WTC11 (cell line): ENCODE measurements at regions not wholly inside any gene's neighbourhood (a gene's known extent, or its start where the extent isn't known, plus 50 kb on each side); places are given as distances from the start of the nearest gene placed in this dataset.

Experiments
- ATAC-seq: fragments of 200-7000 bp; cut with Tn5 transposase; 2 replicates; pipeline ENCODE4 v1.10.0; 2021; ENCODE audit warnings: mild to moderate bottlenecking, moderate library complexity
- CTCF ChIA-PET: fragments of 300-600 bp; sonication (Branson Sonifier 250); formaldehyde crosslinking; loops from one replicate; lab custom pipeline; 2021; ENCODE audit warnings: antibody characterized with exemption; lab: Charles Lee
- POLR2A ChIA-PET: fragments of 350-600 bp; sonication (Branson Sonifier 250); formaldehyde crosslinking; loops from one replicate; lab custom pipeline; 2021; ENCODE audit warnings: antibody characterized with exemption; lab: Charles Lee
- DNase-seq: peaks from one replicate; pipeline ENCODE4 v3.0.0; 2021; ENCODE audit warnings: low spot score
- H3K27ac Mint-ChIP-seq: 2 replicates; pipeline ENCODE4 v1.8.0; 2021; ENCODE audit warnings: mixed read lengths
- H3K27me3 Mint-ChIP-seq: 2 replicates; pipeline ENCODE4 v1.8.0; 2021; ENCODE audit warnings: low read depth, mild to moderate bottlenecking, moderate library complexity, mixed read lengths
- H3K36me3 Mint-ChIP-seq: 2 replicates; pipeline ENCODE4 v1.8.0; 2021; ENCODE audit warnings: mixed read lengths
- H3K4me1 Mint-ChIP-seq: 2 replicates; pipeline ENCODE4 v1.8.0; 2022; ENCODE audit warnings: mixed read lengths
- H3K4me3 Mint-ChIP-seq: 2 replicates; pipeline ENCODE4 v1.8.0; 2021; ENCODE audit warnings: mild to moderate bottlenecking, moderate library complexity, mixed read lengths
- H3K9me3 Mint-ChIP-seq: 2 replicates; pipeline ENCODE4 v1.8.0; 2021; ENCODE audit warnings: mixed read lengths
- CBFB ChIP-seq: sonication (generic); formaldehyde crosslinking; IDR thresholded peaks from 2 replicates; pipeline ENCODE4 v1.8.1; 2022; ENCODE audit warnings: mild to moderate bottlenecking, low read depth, missing genetic modification reagents
- ESRRA ChIP-seq: sonication (generic); formaldehyde crosslinking; IDR thresholded peaks from 2 replicates; pipeline ENCODE4 v1.8.1; 2022; ENCODE audit warnings: mild to moderate bottlenecking, missing genetic modification reagents, borderline replicate concordance
- GTF2I ChIP-seq: fragments of 250-450 bp; sonication (Bioruptor Pico); conservative IDR thresholded peaks from 2 replicates; pipeline ENCODE4 v1.4.0; 2021; ENCODE audit warnings: mild to moderate bottlenecking
- HMGA2 ChIP-seq: fragments of 250-450 bp; sonication (Bioruptor Pico); IDR thresholded peaks from 2 replicates; pipeline ENCODE4 v1.4.0; 2021; ENCODE audit warnings: mild to moderate bottlenecking, moderate library complexity
- NFATC4 ChIP-seq: fragments of 250-450 bp; sonication (Bioruptor Pico); IDR thresholded peaks from 2 replicates; pipeline ENCODE4 v1.9.0; 2021; ENCODE audit warnings: mild to moderate bottlenecking
- NFE2L1 ChIP-seq: sonication (generic); formaldehyde crosslinking; IDR thresholded peaks from 2 replicates; pipeline ENCODE4 v1.8.1; 2023; ENCODE audit warnings: missing genetic modification reagents
- NFYB ChIP-seq: sonication (generic); formaldehyde crosslinking; conservative IDR thresholded peaks from 2 replicates; pipeline ENCODE4 v1.8.0; 2022; ENCODE audit warnings: low read depth, missing genetic modification reagents
- NR3C1 ChIP-seq: sonication (generic); formaldehyde crosslinking; conservative IDR thresholded peaks from 2 replicates; pipeline ENCODE4 v1.8.1; 2023; ENCODE audit warnings: low read depth, mild to moderate bottlenecking, missing genetic modification reagents
- ZNF138 ChIP-seq: sonication (generic); formaldehyde crosslinking; conservative IDR thresholded peaks from 2 replicates; pipeline ENCODE4 v1.8.1; 2022; ENCODE audit warnings: mild to moderate bottlenecking, moderate library complexity, missing genetic modification reagents
- ZNF219 ChIP-seq: sonication (generic); formaldehyde crosslinking; IDR thresholded peaks from 2 replicates; pipeline ENCODE4 v1.8.0; 2023; ENCODE audit warnings: missing genetic modification reagents, mild to moderate bottlenecking, borderline replicate concordance
- ZNF396 ChIP-seq: fragments of 250-450 bp; sonication (Bioruptor Pico); IDR thresholded peaks from 2 replicates; pipeline ENCODE4 v1.8.0; 2021; ENCODE audit warnings: mild to moderate bottlenecking, moderate library complexity, borderline replicate concordance
- TF ChIP-seq, protein P1 (sequence below): sonication (generic); formaldehyde crosslinking; IDR thresholded peaks from 2 replicates; pipeline ENCODE4 v1.8.1; 2023; ENCODE audit warnings: mild to moderate bottlenecking, missing genetic modification reagents, borderline replicate concordance
- TF ChIP-seq, protein P2 (sequence below): sonication (generic); formaldehyde crosslinking; IDR thresholded peaks from 2 replicates; pipeline ENCODE4 v1.8.1; 2023; ENCODE audit warnings: mild to moderate bottlenecking, missing genetic modification reagents
- TF ChIP-seq, protein P3 (sequence below): sonication (generic); formaldehyde crosslinking; IDR thresholded peaks from 2 replicates; pipeline ENCODE4 v1.8.1; 2022; ENCODE audit warnings: mild to moderate bottlenecking, moderate library complexity, missing genetic modification reagents
- TF ChIP-seq, protein P4 (sequence below): sonication (generic); formaldehyde crosslinking; IDR thresholded peaks from 2 replicates; pipeline ENCODE4 v1.8.1; 2022; ENCODE audit warnings: mild to moderate bottlenecking, missing genetic modification reagents, moderate library complexity, borderline replicate concordance
- TF ChIP-seq, protein P5 (sequence below): fragments of 250-450 bp; sonication (Bioruptor Pico); IDR thresholded peaks from 2 replicates; pipeline ENCODE4 v1.9.0; 2021; ENCODE audit warnings: mild to moderate bottlenecking
- TF ChIP-seq, protein P6 (sequence below): sonication (generic); formaldehyde crosslinking; conservative IDR thresholded peaks from 2 replicates; pipeline ENCODE4 v1.8.1; 2022; ENCODE audit warnings: mild to moderate bottlenecking, missing genetic modification reagents
- TF ChIP-seq, protein P7 (sequence below): sonication (generic); formaldehyde crosslinking; IDR thresholded peaks from 2 replicates; pipeline ENCODE4 v1.8.1; 2022; ENCODE audit warnings: low read depth, missing genetic modification reagents, borderline replicate concordance

DNA sequence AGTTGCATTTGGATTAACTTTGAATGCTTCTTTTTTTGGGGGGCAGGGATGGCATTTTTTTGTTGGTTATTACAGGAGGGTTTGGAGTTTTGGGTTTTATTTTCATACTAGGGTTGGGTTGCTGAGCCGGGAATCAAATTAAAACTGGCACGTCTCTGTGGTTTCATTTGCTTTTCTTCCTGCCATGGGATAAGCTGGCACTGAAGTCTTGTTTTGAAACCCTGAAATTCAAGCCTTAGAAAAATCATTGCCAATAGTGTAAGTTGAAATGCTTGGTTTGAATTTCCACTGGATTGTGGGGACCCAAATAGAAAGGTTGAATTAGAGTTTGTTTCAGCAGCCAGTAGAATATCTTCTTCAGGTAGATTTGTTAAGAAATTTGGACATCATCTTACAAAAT lies 193.1 kb upstream of the DCBLD2 start:
- ChIA-PET CTCF (no interaction called here), POLR2A (no interaction called here)
- Mint-ChIP-seq H3K36me3 (no peaks in the 10 kb centered on the region), H3K4me1 (peaks cover 2% of the 10 kb centered on the region), H3K27ac (no peak overlapping the region), H3K4me3 (no peak overlapping the region), H3K27me3 (no peaks in the 10 kb centered on the region), H3K9me3 (peaks cover 23% of the 10 kb centered on the region)
- no peak for DNase-seq
- TF ChIP-seq CBFB = no peak
- TF ChIP-seq ZNF219 (CRISPR knock-in tag) = no peak
- TF ChIP-seq, protein P1, sequence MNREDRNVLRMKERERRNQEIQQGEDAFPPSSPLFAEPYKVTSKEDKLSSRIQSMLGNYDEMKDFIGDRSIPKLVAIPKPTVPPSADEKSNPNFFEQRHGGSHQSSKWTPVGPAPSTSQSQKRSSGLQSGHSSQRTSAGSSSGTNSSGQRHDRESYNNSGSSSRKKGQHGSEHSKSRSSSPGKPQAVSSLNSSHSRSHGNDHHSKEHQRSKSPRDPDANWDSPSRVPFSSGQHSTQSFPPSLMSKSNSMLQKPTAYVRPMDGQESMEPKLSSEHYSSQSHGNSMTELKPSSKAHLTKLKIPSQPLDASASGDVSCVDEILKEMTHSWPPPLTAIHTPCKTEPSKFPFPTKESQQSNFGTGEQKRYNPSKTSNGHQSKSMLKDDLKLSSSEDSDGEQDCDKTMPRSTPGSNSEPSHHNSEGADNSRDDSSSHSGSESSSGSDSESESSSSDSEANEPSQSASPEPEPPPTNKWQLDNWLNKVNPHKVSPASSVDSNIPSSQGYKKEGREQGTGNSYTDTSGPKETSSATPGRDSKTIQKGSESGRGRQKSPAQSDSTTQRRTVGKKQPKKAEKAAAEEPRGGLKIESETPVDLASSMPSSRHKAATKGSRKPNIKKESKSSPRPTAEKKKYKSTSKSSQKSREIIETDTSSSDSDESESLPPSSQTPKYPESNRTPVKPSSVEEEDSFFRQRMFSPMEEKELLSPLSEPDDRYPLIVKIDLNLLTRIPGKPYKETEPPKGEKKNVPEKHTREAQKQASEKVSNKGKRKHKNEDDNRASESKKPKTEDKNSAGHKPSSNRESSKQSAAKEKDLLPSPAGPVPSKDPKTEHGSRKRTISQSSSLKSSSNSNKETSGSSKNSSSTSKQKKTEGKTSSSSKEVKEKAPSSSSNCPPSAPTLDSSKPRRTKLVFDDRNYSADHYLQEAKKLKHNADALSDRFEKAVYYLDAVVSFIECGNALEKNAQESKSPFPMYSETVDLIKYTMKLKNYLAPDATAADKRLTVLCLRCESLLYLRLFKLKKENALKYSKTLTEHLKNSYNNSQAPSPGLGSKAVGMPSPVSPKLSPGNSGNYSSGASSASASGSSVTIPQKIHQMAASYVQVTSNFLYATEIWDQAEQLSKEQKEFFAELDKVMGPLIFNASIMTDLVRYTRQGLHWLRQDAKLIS (CRISPR knock-in tag) = no peak
- TF ChIP-seq NFATC4 (CRISPR knock-in tag) = no peak
- TF ChIP-seq HMGA2 (CRISPR knock-in tag) = no peak
- TF ChIP-seq, protein P2, sequence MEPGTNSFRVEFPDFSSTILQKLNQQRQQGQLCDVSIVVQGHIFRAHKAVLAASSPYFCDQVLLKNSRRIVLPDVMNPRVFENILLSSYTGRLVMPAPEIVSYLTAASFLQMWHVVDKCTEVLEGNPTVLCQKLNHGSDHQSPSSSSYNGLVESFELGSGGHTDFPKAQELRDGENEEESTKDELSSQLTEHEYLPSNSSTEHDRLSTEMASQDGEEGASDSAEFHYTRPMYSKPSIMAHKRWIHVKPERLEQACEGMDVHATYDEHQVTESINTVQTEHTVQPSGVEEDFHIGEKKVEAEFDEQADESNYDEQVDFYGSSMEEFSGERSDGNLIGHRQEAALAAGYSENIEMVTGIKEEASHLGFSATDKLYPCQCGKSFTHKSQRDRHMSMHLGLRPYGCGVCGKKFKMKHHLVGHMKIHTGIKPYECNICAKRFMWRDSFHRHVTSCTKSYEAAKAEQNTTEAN (CRISPR knock-in tag) = no peak
- TF ChIP-seq NFYB (CRISPR knock-in tag) = no peak
- no peak for ATAC-seq

DNA sequence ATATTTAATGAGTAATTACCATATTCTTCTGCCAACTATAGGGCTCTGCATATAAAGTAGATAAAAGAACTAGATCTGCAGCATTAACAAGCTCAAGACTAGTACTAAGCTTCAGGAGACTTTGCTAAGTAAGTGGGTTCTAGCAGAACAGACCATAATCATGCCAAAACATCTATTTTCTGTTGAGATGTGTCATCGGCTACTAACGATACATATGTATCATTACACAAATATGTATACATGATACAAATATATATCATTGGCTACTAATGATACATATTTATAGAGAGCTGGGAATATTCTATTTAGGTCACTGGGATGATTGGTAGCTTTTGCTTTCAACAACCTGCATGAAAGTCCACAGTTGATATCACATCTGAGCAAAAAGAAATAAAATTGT lies 185.8 kb upstream of the DCBLD2 start:
- H3K27me3 Mint-ChIP-seq = no peaks in the 10 kb centered on the region
- POLR2A ChIA-PET = no interaction called here
- TF ChIP-seq ESRRA (CRISPR knock-in tag) = no peak
- TF ChIP-seq ZNF219 (CRISPR knock-in tag) = no peak
- no peak for TF ChIP-seq HMGA2 (CRISPR knock-in tag)
- no peak for TF ChIP-seq NFE2L1 (CRISPR knock-in tag)
- no peak for TF ChIP-seq ZNF396 (CRISPR knock-in tag)
- TF ChIP-seq NR3C1 (CRISPR knock-in tag) = no peak
- TF ChIP-seq, protein P3, sequence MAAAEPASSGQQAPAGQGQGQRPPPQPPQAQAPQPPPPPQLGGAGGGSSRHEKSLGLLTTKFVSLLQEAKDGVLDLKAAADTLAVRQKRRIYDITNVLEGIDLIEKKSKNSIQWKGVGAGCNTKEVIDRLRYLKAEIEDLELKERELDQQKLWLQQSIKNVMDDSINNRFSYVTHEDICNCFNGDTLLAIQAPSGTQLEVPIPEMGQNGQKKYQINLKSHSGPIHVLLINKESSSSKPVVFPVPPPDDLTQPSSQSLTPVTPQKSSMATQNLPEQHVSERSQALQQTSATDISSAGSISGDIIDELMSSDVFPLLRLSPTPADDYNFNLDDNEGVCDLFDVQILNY (CRISPR knock-in tag) = no peak
- TF ChIP-seq, protein P4, sequence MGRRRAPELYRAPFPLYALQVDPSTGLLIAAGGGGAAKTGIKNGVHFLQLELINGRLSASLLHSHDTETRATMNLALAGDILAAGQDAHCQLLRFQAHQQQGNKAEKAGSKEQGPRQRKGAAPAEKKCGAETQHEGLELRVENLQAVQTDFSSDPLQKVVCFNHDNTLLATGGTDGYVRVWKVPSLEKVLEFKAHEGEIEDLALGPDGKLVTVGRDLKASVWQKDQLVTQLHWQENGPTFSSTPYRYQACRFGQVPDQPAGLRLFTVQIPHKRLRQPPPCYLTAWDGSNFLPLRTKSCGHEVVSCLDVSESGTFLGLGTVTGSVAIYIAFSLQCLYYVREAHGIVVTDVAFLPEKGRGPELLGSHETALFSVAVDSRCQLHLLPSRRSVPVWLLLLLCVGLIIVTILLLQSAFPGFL (CRISPR knock-in tag) = no peak
- TF ChIP-seq GTF2I (CRISPR knock-in tag) = no peak
- no peak for TF ChIP-seq ZNF138
- TF ChIP-seq, protein P5, sequence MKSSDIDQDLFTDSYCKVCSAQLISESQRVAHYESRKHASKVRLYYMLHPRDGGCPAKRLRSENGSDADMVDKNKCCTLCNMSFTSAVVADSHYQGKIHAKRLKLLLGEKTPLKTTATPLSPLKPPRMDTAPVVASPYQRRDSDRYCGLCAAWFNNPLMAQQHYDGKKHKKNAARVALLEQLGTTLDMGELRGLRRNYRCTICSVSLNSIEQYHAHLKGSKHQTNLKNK (CRISPR knock-in tag) = no peak
- TF ChIP-seq, protein P6, sequence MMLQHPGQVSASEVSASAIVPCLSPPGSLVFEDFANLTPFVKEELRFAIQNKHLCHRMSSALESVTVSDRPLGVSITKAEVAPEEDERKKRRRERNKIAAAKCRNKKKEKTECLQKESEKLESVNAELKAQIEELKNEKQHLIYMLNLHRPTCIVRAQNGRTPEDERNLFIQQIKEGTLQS (CRISPR knock-in tag) = no peak
- TF ChIP-seq, protein P7, sequence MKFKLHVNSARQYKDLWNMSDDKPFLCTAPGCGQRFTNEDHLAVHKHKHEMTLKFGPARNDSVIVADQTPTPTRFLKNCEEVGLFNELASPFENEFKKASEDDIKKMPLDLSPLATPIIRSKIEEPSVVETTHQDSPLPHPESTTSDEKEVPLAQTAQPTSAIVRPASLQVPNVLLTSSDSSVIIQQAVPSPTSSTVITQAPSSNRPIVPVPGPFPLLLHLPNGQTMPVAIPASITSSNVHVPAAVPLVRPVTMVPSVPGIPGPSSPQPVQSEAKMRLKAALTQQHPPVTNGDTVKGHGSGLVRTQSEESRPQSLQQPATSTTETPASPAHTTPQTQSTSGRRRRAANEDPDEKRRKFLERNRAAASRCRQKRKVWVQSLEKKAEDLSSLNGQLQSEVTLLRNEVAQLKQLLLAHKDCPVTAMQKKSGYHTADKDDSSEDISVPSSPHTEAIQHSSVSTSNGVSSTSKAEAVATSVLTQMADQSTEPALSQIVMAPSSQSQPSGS (CRISPR knock-in tag) = no peak
- TF ChIP-seq, all 79 proteins: peak for 0
- ATAC-seq (no peak), DNase-seq (no peak)
- no peaks in the 10 kb centered on the region for H3K36me3 Mint-ChIP-seq
- peaks cover 14% of the 10 kb centered on the region for H3K4me1 Mint-ChIP-seq
- CTCF ChIA-PET = no interaction called here
- H3K4me3 Mint-ChIP-seq = no peak overlapping the region
- H3K9me3 Mint-ChIP-seq = no peaks in the 10 kb centered on the region
- H3K27ac Mint-ChIP-seq = no peak overlapping the region
